ENCODE measurements at regions not wholly inside any gene's neighbourhood (a gene's known extent, or its start where the extent isn't known, plus 50 kb on each side); places are given as distances from the start of the nearest gene placed in this dataset.
A peak's percentile ranks its signal among the peaks of the same experiment; 100 is the strongest.

DNA sequence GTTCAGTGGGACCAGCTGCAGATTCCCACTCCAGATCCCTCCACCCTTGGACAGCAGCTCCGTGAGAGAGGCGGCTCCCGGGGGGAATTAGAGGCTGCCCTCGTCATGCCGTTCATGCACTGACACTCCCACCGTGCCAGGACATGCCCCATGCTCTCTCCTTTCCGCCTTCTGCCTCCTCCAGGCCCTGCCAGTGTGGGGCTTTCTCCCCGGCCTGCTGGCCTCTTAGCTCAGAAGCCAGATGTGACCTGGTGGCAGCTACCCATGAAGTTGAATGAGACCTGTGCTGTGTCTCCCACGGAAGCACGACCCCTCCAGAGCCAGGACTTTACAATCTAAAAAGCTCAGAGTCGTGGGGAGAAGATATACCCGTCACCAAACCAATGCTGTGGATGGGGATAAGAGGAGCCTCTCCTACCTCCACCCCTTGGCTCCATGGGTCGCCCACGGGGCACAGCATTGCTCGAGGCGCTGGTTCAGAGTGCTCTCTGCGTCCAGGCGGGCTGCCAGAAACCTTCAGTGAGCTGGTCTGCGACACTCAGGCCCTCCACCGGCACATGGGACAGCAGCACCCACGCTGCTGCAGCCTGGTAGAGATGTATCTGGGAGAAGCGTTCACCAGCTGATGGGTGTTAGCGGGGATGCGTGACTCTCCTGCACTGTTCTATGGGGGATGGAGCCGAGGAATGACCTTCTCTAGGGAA lies 111.0 kb upstream of the GPC1 start:
- CTCF ChIA-PET, result no interaction called here

GRCh38 chr2:240325016-240326007 lies 110.2 kb upstream of the GPC1 start:
- ChIA-PET CTCF (no interaction called here), POLR2A (interaction anchor here (0.9 to 1.1 kb wide), 2 partner anchors 96 to 111 kb away, joined by 3 to 4 read pairs; no protein-coding TSS in a partner anchor)
- no peak overlapping the region for H3K27ac Mint-ChIP-seq (ENCODE audit: low read depth, unreplicated experiment)
- H3K36me3 Mint-ChIP-seq (ENCODE audit: insufficient read depth, unreplicated experiment), result peaks cover 4% of the 10 kb centered on the region
- DNase-seq (ENCODE audit: unreplicated experiment), result peak; percentile 45
- peaks cover 29% of the 10 kb centered on the region for H3K27me3 Mint-ChIP-seq (ENCODE audit: insufficient read depth, unreplicated experiment)
- BruUV-seq (replicated peaks), result no TSS peak
- TF ChIP-seq CTCF (IDR thresholded peaks at IDR 0.05; ENCODE audit: unreplicated experiment), result no peak
- intact Hi-C loops (cut with micrococcal nuclease), result loop anchor here (10.0 kb wide), 1 partner anchor 109 kb away; the partner anchor contains the start of gene GPC1
- H3K4me1 Mint-ChIP-seq (ENCODE audit: insufficient read depth, unreplicated experiment), result peaks cover 12% of the 10 kb centered on the region
- no peak overlapping the region for H3K4me3 Mint-ChIP-seq (ENCODE audit: unreplicated experiment)
- no peaks in the 10 kb centered on the region for H3K9me3 Mint-ChIP-seq (ENCODE audit: unreplicated experiment)

More for the DNA sequence above, 111.0 kb upstream of the GPC1 start:
- POLR2A ChIA-PET, result interaction anchor here (0.7 kb wide), 1 partner anchor 110 kb away, joined by 3 read pairs; no protein-coding TSS in a partner anchor
- H3K4me3 Mint-ChIP-seq (ENCODE audit: unreplicated experiment), result no peak overlapping the region
- intact Hi-C loops (cut with micrococcal nuclease), result loop anchor here (5.0 to 10.0 kb wide), 2 partner anchors 92 to 110 kb away; partner anchors contain the start of gene GPC1
- no peak for DNase-seq (ENCODE audit: unreplicated experiment)
- no TSS peak for BruUV-seq (replicated peaks)
- peaks cover 4% of the 10 kb centered on the region for H3K36me3 Mint-ChIP-seq (ENCODE audit: insufficient read depth, unreplicated experiment)
- no peak for TF ChIP-seq CTCF (IDR thresholded peaks at IDR 0.05; ENCODE audit: unreplicated experiment)
- peaks cover 12% of the 10 kb centered on the region for H3K4me1 Mint-ChIP-seq (ENCODE audit: insufficient read depth, unreplicated experiment)
- no peaks in the 10 kb centered on the region for H3K9me3 Mint-ChIP-seq (ENCODE audit: unreplicated experiment)
- H3K27ac Mint-ChIP-seq (ENCODE audit: low read depth, unreplicated experiment), result no peak overlapping the region
- peaks cover 20% of the 10 kb centered on the region for H3K27me3 Mint-ChIP-seq (ENCODE audit: insufficient read depth, unreplicated experiment)

- ChIA-PET POLR2A (interaction anchor here (0.9 kb wide), 1 partner anchor 110 kb away, joined by 4 read pairs; no protein-coding TSS in a partner anchor), CTCF (no interaction called here)
- peaks cover 4% of the 10 kb centered on the region for H3K36me3 Mint-ChIP-seq (ENCODE audit: insufficient read depth, unreplicated experiment)
- TF ChIP-seq CTCF (IDR thresholded peaks at IDR 0.05; ENCODE audit: unreplicated experiment), result no peak
- H3K4me1 Mint-ChIP-seq (ENCODE audit: insufficient read depth, unreplicated experiment), result peaks cover 12% of the 10 kb centered on the region
- no peak for DNase-seq (ENCODE audit: unreplicated experiment)
- no peak overlapping the region for H3K27ac Mint-ChIP-seq (ENCODE audit: low read depth, unreplicated experiment)
- no peaks in the 10 kb centered on the region for H3K9me3 Mint-ChIP-seq (ENCODE audit: unreplicated experiment)
- no peak overlapping the region for H3K4me3 Mint-ChIP-seq (ENCODE audit: unreplicated experiment)
- peaks cover 38% of the 10 kb centered on the region for H3K27me3 Mint-ChIP-seq (ENCODE audit: insufficient read depth, unreplicated experiment)
- intact Hi-C loops (cut with micrococcal nuclease), result loop anchor here (10.0 kb wide), 1 partner anchor 109 kb away; the partner anchor contains the start of gene GPC1
- BruUV-seq (replicated peaks), result no TSS peak
These were observed 109.2 kb upstream of the GPC1 start for GRCh38 chr2:240326246-240326645.

GRCh38 chr2:240326886-240327285 lies 108.6 kb upstream of the GPC1 start:
- CTCF ChIA-PET, result no interaction called here
- DNase-seq (ENCODE audit: unreplicated experiment), result no peak
- no peak overlapping the region for H3K27ac Mint-ChIP-seq (ENCODE audit: low read depth, unreplicated experiment)
- intact Hi-C loops (cut with micrococcal nuclease), result loop anchor here (10.0 kb wide), 1 partner anchor 108 kb away; the partner anchor contains the start of gene GPC1
- POLR2A ChIA-PET, result no interaction called here
- no peak for TF ChIP-seq CTCF (IDR thresholded peaks at IDR 0.05; ENCODE audit: unreplicated experiment)
- H3K9me3 Mint-ChIP-seq (ENCODE audit: unreplicated experiment), result no peaks in the 10 kb centered on the region
- H3K4me1 Mint-ChIP-seq (ENCODE audit: insufficient read depth, unreplicated experiment), result peaks cover 12% of the 10 kb centered on the region
- no peak overlapping the region for H3K4me3 Mint-ChIP-seq (ENCODE audit: unreplicated experiment)
- no TSS peak for BruUV-seq (replicated peaks)
- H3K27me3 Mint-ChIP-seq (ENCODE audit: insufficient read depth, unreplicated experiment), result peaks cover 44% of the 10 kb centered on the region
- H3K36me3 Mint-ChIP-seq (ENCODE audit: insufficient read depth, unreplicated experiment), result peaks cover 4% of the 10 kb centered on the region
